ENCODE measurements at regions not wholly inside any gene's neighbourhood (a gene's known extent, or its start where the extent isn't known, plus 50 kb on each side); places are given as distances from the start of the nearest gene placed in this dataset.

DNA sequence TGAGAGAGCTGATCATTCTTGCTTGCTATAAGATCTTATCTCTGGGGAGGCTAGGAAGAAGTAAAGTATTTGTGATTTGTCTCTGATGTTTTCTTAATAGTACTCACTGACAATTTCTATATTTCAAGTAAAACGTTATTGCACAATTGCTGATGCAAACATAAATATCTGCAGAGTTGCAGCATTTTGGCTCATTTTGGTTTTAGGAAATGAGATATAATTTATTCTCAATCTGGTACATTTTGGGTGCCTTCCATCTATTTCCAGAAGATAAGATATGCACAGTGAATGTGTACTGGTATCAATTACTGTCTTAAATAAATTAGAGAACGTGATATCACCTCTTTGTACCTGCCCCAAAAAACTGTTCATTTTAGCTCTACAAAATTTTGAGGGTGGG is 1431.5 kb downstream of the BRINP3 start:
- TF ChIP-seq RAD21 (IDR thresholded peaks at IDR 0.05; ENCODE audit: low read depth) (no peak), YY1 (IDR thresholded peaks at IDR 0.05; ENCODE audit: low read depth) (no peak), CEBPB (IDR thresholded peaks at IDR 0.05) (no peak), EP300 (IDR thresholded peaks at IDR 0.05; ENCODE audit: borderline replicate concordance) (no peak), TCF12 (IDR thresholded peaks at IDR 0.05; ENCODE audit: low read depth) (no peak)
- TF ChIP-seq, protein P1, sequence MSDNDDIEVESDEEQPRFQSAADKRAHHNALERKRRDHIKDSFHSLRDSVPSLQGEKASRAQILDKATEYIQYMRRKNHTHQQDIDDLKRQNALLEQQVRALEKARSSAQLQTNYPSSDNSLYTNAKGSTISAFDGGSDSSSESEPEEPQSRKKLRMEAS (IDR thresholded peaks at IDR 0.05), result no peak
